Peyer's patch (tissue), 4 donors: ENCODE measurements at regions not wholly inside any gene's neighbourhood (a gene's known extent, or its start where the extent isn't known, plus 50 kb on each side); places are given as distances from the start of the nearest gene placed in this dataset.

Source experiments
- CTCF ChIP-seq, 6 experiments: fragments of 450-650 bp in 4 of 6; fragments of 200-600 bp in 2 of 6; sonication (generic) in 1 of 6; IDR thresholded peaks; one replicate each; pipeline ENCODE4 v1.5.1; 2017 to 2019; ENCODE audit warnings: antibody characterized with exemption in 6 of 6, mild to moderate bottlenecking in 3 of 6, moderate library complexity in 1 of 6
- POLR2A ChIP-seq, 2 donors: fragments of 450-650 bp; IDR thresholded peaks; one replicate each; pipeline ENCODE4 v1.5.1; 2017; ENCODE audit warnings: antibody characterized with exemption in 2 of 2, mild to moderate bottlenecking in 2 of 2, moderate library complexity in 2 of 2

- TF ChIP-seq CTCF (IDR thresholded peaks at IDR 0.05) (no peak), POLR2A (IDR thresholded peaks at IDR 0.05) (no peak)
These were observed 141.7 kb upstream of the NRIP1 start for GRCh38 chr21:15206514-15206913.
